Uterus (tissue), 2 donors: ENCODE measurements at regions not wholly inside any gene's neighbourhood (a gene's known extent, or its start where the extent isn't known, plus 50 kb on each side); places are given as distances from the start of the nearest gene placed in this dataset.

ENCODE experiments used
- CTCF ChIP-seq, 4 experiments: fragments of 200-600 bp in 2 of 4; fragments of 450-650 bp in 2 of 4; sonication (generic) in 2 of 4; IDR thresholded peaks; one replicate each; pipeline ENCODE4 v1.5.1; 2016 to 2019; ENCODE audit warnings: antibody characterized with exemption in 4 of 4, mild to moderate bottlenecking in 2 of 4, moderate library complexity in 1 of 4
- POLR2A ChIP-seq, 2 donors: fragments of 450-650 bp; IDR thresholded peaks; one replicate each; pipeline ENCODE4 v1.6.1; 2016; ENCODE audit warnings: antibody characterized with exemption in 2 of 2, mild to moderate bottlenecking in 1 of 2, moderate library complexity in 1 of 2

GRCh38 chr5:3944930-3945329 is 349.3 kb downstream of the IRX1 start:
- TF ChIP-seq CTCF (IDR thresholded peaks at IDR 0.05) (no peak), POLR2A (IDR thresholded peaks at IDR 0.05) (no peak)
